OCI-LY1 (cell line): ENCODE measurements at regions not wholly inside any gene's neighbourhood (a gene's known extent, or its start where the extent isn't known, plus 50 kb on each side); places are given as distances from the start of the nearest gene placed in this dataset.

ENCODE experiments used
- H2AFZ ChIP-seq: fragments of 200-600 bp; sonication (generic), shearing (Covaris generic); 2 replicates; pipeline ENCODE4 v1.6.0; 2014; ENCODE audit warnings: antibody characterized with exemption, mild to moderate bottlenecking, low read length
- H3F3A ChIP-seq: fragments of 200-600 bp; sonication (generic), shearing (Covaris generic); 2 replicates; pipeline ENCODE4 v1.6.0; 2014; ENCODE audit warnings: mild to moderate bottlenecking, antibody characterized with exemption, low read length, moderate library complexity; ENCODE audit not compliant: insufficient read depth
- H3K27ac ChIP-seq: fragments of 200-600 bp; sonication (generic); 2 replicates; pipeline ENCODE4 v1.5.1; 2014; ENCODE audit warnings: low read length, mixed run types, mild to moderate bottlenecking, low read depth; ENCODE audit not compliant: poor library complexity, severe bottlenecking
- H3K27me3 ChIP-seq: fragments of 200-600 bp; sonication (generic); 2 replicates; pipeline ENCODE4 v1.6.0; 2014; ENCODE audit warnings: antibody characterized with exemption, mild to moderate bottlenecking, low read length, moderate library complexity; ENCODE audit not compliant: insufficient read depth
- H3K36me3 ChIP-seq: fragments of 200-600 bp; sonication (generic); 2 replicates; pipeline ENCODE4 v1.6.1; 2014; ENCODE audit warnings: mild to moderate bottlenecking, antibody characterized with exemption, low read length, moderate library complexity, mixed read lengths; ENCODE audit not compliant: insufficient read depth
- H3K4me1 ChIP-seq: fragments of 200-600 bp; sonication (generic); 2 replicates; pipeline ENCODE4 v1.5.1; 2014; ENCODE audit warnings: mild to moderate bottlenecking, low read length, moderate library complexity; ENCODE audit not compliant: insufficient read depth, severe bottlenecking
- H3K4me2 ChIP-seq: fragments of 200-600 bp; sonication (generic), shearing (Covaris generic); 2 replicates; pipeline ENCODE4 v1.6.1; 2014; ENCODE audit warnings: low read length
- H3K4me3 ChIP-seq: fragments of 200-600 bp; sonication (generic); 2 replicates; pipeline ENCODE4 v1.5.1; 2014; ENCODE audit warnings: low read length, low read depth, mild to moderate bottlenecking, mixed read lengths; ENCODE audit not compliant: poor library complexity, severe bottlenecking
- H3K79me2 ChIP-seq: fragments of 200-600 bp; shearing (Covaris generic); 2 replicates; pipeline ENCODE4 v1.6.1; 2016; ENCODE audit warnings: mixed run types, low read length, mixed read lengths; ENCODE audit not compliant: insufficient read depth
- H3K9ac ChIP-seq: fragments of 200-600 bp; sonication (generic), shearing (Covaris generic); 2 replicates; pipeline ENCODE4 v1.6.1; 2014; ENCODE audit warnings: mild to moderate bottlenecking, low read length, mixed read lengths
- H3K9me2 ChIP-seq: fragments of 200-600 bp; sonication (generic), shearing (Covaris generic); 2 replicates; pipeline ENCODE4 v1.6.1; 2014; ENCODE audit warnings: low read depth, mild to moderate bottlenecking, low read length, mixed read lengths
- H3K9me3 ChIP-seq: fragments of 200-600 bp; shearing (Covaris generic); 2 replicates; pipeline ENCODE4 v1.6.1; 2014; ENCODE audit warnings: low read length, mixed read lengths
- H4K20me1 ChIP-seq: fragments of 200-600 bp; sonication (generic), shearing (Covaris generic); 2 replicates; pipeline ENCODE4 v1.6.0; 2016; ENCODE audit warnings: mild to moderate bottlenecking, low read length; ENCODE audit not compliant: insufficient read depth
- CTCF ChIP-seq: fragments of 200-600 bp; sonication (generic), shearing (Covaris generic); IDR thresholded peaks from 2 replicates; pipeline ENCODE4 v1.5.1; 2017; ENCODE audit warnings: mild to moderate bottlenecking, antibody characterized with exemption, low read length, moderate library complexity, mixed read lengths
- EZH2 ChIP-seq: fragments of 200-600 bp; sonication (generic), shearing (Covaris generic); IDR thresholded peaks from 2 replicates; pipeline ENCODE4 v1.8.0; 2017; ENCODE audit warnings: borderline replicate concordance, mixed run types, mild to moderate bottlenecking, antibody characterized with exemption, low read length, moderate library complexity, mixed read lengths

- TF ChIP-seq CTCF, result no peak
- no peak for TF ChIP-seq EZH2
- Histone ChIP-seq H3K4me3 (no peak overlapping the region), H3K9me3 (no peaks in the 10 kb centered on the region), H3K4me2 (no peak overlapping the region), H3K27ac (no peak overlapping the region), H2AFZ (no peak overlapping the region), H3K9ac (no peak overlapping the region), H3K36me3 (no peaks in the 10 kb centered on the region), H3F3A (no peaks in the 10 kb centered on the region), H4K20me1 (no peaks in the 10 kb centered on the region), H3K79me2 (no peaks in the 10 kb centered on the region), H3K4me1 (no peaks in the 10 kb centered on the region), H3K27me3 (no peaks in the 10 kb centered on the region), H3K9me2 (no peaks in the 10 kb centered on the region)
Measured at GRCh38 chr11:122007601-122008071, 108.4 kb downstream of the BLID start.

- Histone ChIP-seq H3K9me2 (no peaks in the 10 kb centered on the region), H3K9me3 (no peaks in the 10 kb centered on the region), H3K4me1 (no peaks in the 10 kb centered on the region), H3K79me2 (no peaks in the 10 kb centered on the region), H3K4me3 (no peak overlapping the region), H3K36me3 (no peaks in the 10 kb centered on the region), H4K20me1 (no peaks in the 10 kb centered on the region), H3F3A (no peaks in the 10 kb centered on the region), H2AFZ (no peak overlapping the region), H3K27me3 (no peaks in the 10 kb centered on the region), H3K27ac (no peak overlapping the region), H3K9ac (no peak overlapping the region), H3K4me2 (no peak overlapping the region)
- TF ChIP-seq CTCF (no peak), EZH2 (no peak)
Measured at GRCh38 chr11:122004446-122004845, 111.6 kb downstream of the BLID start.

- Histone ChIP-seq H3K27ac (no peak overlapping the region), H4K20me1 (no peaks in the 10 kb centered on the region), H3K27me3 (no peaks in the 10 kb centered on the region), H3K4me3 (no peak overlapping the region), H3K36me3 (no peaks in the 10 kb centered on the region), H3K79me2 (no peaks in the 10 kb centered on the region), H3K9ac (no peak overlapping the region), H3K4me2 (no peak overlapping the region), H3K4me1 (no peaks in the 10 kb centered on the region), H2AFZ (no peak overlapping the region), H3K9me3 (no peaks in the 10 kb centered on the region), H3K9me2 (no peaks in the 10 kb centered on the region), H3F3A (no peaks in the 10 kb centered on the region)
- TF ChIP-seq EZH2 (no peak), CTCF (no peak)
Measured at GRCh38 chr11:122002926-122003325, 113.1 kb downstream of the BLID start.
